ACHN (cell line): ENCODE measurements at regions not wholly inside any gene's neighbourhood (a gene's known extent, or its start where the extent isn't known, plus 50 kb on each side); places are given as distances from the start of the nearest gene placed in this dataset.
"Not testable (repeated sequence)": the region's sequence is repeated elsewhere in the genome, so short reads cannot be mapped to it uniquely, and the experiment has no call there.

Experiments used
- DNase-seq: peaks from one replicate; pipeline ENCODE4 v3.0.0-alpha.2; 2015
- in situ Hi-C: cut with HindIII; loops from 2 replicates; pipeline ENCODE4 v1.10.0; 2017; ENCODE audit warnings: low sequenced_read_pairs, low pct_ligation_motif_present, low pct_unique_long_range_greater_than_20kb

- in situ Hi-C loops, result no loop called here
- no peak for DNase-seq
These were observed 694.9 kb downstream of the BCL11A start for GRCh38 chr2:59858540-59858939.

- in situ Hi-C loops, result no loop called here
- DNase-seq, result no peak
These were observed 696.3 kb downstream of the BCL11A start for GRCh38 chr2:59857109-59857508.

GRCh38 chr2:59856391-59856790 is 697.1 kb downstream of the BCL11A start:
- DNase-seq, result no peak
- in situ Hi-C loops, result no loop called here

GRCh38 chr2:59853032-59853431 is 700.4 kb downstream of the BCL11A start:
- in situ Hi-C loops, result no loop called here
- DNase-seq, result no peak

GRCh38 chr2:59851836-59852475 is 701.5 kb downstream of the BCL11A start:
- in situ Hi-C loops, result no loop called here

GRCh38 chr2:59850554-59850953 is 702.9 kb downstream of the BCL11A start:
- no peak for DNase-seq
- in situ Hi-C loops, result no loop called here

More at GRCh38 chr2:59851836-59852475, 701.5 kb downstream of the BCL11A start:
- no peak for DNase-seq

GRCh38 chr2:59833941-59834340 is 719.5 kb downstream of the BCL11A start:
- no peak for DNase-seq
- in situ Hi-C loops, result no loop called here

GRCh38 chr2:59830601-59831000 is 722.9 kb downstream of the BCL11A start:
- no peak for DNase-seq
- in situ Hi-C loops, result no loop called here

GRCh38 chr2:59827677-59828076 is 725.8 kb downstream of the BCL11A start:
- in situ Hi-C loops, result no loop called here
- no peak for DNase-seq

- no peak for DNase-seq
These were observed 727.3 kb downstream of the BCL11A start for GRCh38 chr2:59826177-59826576.

GRCh38 chr2:59824314-59824713 is 729.1 kb downstream of the BCL11A start:
- no peak for DNase-seq
- in situ Hi-C loops, result no loop called here

More at GRCh38 chr2:59826177-59826576, 727.3 kb downstream of the BCL11A start:
- in situ Hi-C loops, result no loop called here

- in situ Hi-C loops, result no loop called here
These were observed 737.4 kb downstream of the BCL11A start for GRCh38 chr2:59816075-59816474.

GRCh38 chr2:59810283-59810682 is 743.2 kb downstream of the BCL11A start:
- in situ Hi-C loops, DNase-seq: not testable (repeated sequence)

More at GRCh38 chr2:59816075-59816474, 737.4 kb downstream of the BCL11A start:
- DNase-seq, result no peak

- DNase-seq, result no peak
- in situ Hi-C loops, result no loop called here
These were observed 747.0 kb downstream of the BCL11A start for GRCh38 chr2:59806486-59806885.

- in situ Hi-C loops, result no loop called here
- DNase-seq, result no peak
These were observed 748.7 kb downstream of the BCL11A start for GRCh38 chr2:59804732-59805131.

GRCh38 chr2:59803586-59803985 is 749.9 kb downstream of the BCL11A start:
- DNase-seq, result no peak
- in situ Hi-C loops, result no loop called here

- in situ Hi-C loops, result no loop called here
- no peak for DNase-seq
These were observed 754.7 kb downstream of the BCL11A start for GRCh38 chr2:59798687-59799232.

- DNase-seq, result no peak
- in situ Hi-C loops, result no loop called here
These were observed 762.3 kb downstream of the BCL11A start for GRCh38 chr2:59791004-59791618.

GRCh38 chr2:59790186-59791003 is 763.1 kb downstream of the BCL11A start:
- DNase-seq, result no peak

More at GRCh38 chr2:59790186-59791003, 763.1 kb downstream of the BCL11A start:
- in situ Hi-C loops, result no loop called here
